B cell (primary cell): ENCODE measurements at regions not wholly inside any gene's neighbourhood (a gene's known extent, or its start where the extent isn't known, plus 50 kb on each side); places are given as distances from the start of the nearest gene placed in this dataset.

Experiments used
- ATAC-seq: fragments of 200-7000 bp; cut with Tn5 transposase; one replicate; pipeline ENCODE4 v1.10.0; 2021; ENCODE audit warnings: low read depth, mild to moderate bottlenecking, moderate number of reproducible peaks, moderate library complexity
- CTCF ChIA-PET: fragments of 350-600 bp; sonication (Branson Sonifier 250); formaldehyde crosslinking; loops from one replicate; lab custom pipeline; 2021; ENCODE audit warnings: antibody characterized with exemption, inconsistent platforms; lab: Charles Lee
- POLR2A ChIA-PET: fragments of 350-600 bp; sonication (Branson Sonifier 250); formaldehyde crosslinking; loops from one replicate; lab custom pipeline; 2021; ENCODE audit warnings: antibody characterized with exemption; lab: Charles Lee
- DNase-seq: peaks from one replicate; pipeline ENCODE4 v3.0.0; 2013
- H2AFZ ChIP-seq: 2 replicates; pipeline ENCODE4 v1.6.1; 2012; ENCODE audit warnings: mild to moderate bottlenecking, low read depth, low read length; ENCODE audit not compliant: insufficient read depth, poor library complexity, severe bottlenecking
- H3K27ac ChIP-seq, 2 donors: 1 replicate in 1 of 2; 2 replicates in 1 of 2; pipeline ENCODE4 v1.5.1; 2012 to 2013; ENCODE audit warnings: low read length in 2 of 2, mild to moderate bottlenecking in 2 of 2, moderate library complexity in 1 of 2
- H3K27me3 ChIP-seq, 4 experiments: fragments of 200-600 bp in 1 of 4; sonication (generic) in 1 of 4; replicated peaks in 1 of 4; 1 replicate in 2 of 4; 2 replicates in 2 of 4; pipeline versions ENCODE4 v1.6.1 to v1.7.0; 2013 to 2016; ENCODE audit warnings: low read length in 3 of 4, mild to moderate bottlenecking in 2 of 4, mixed read lengths in 1 of 4, moderate library complexity in 1 of 4; ENCODE audit not compliant: insufficient read depth in 4 of 4, control insufficient read depth in 3 of 4; ENCODE audit errors: control extremely low read depth in 1 of 4
- H3K36me3 ChIP-seq, 2 experiments: replicated peaks in 1 of 2; 1 replicate in 1 of 2; 2 replicates in 1 of 2; pipeline versions ENCODE4 v1.6.1 to v1.7.1; 2013; ENCODE audit warnings: low read length in 1 of 2; ENCODE audit not compliant: insufficient read depth in 2 of 2, control insufficient read depth in 1 of 2; ENCODE audit errors: control extremely low read depth in 1 of 2, extremely low read depth in 1 of 2
- H3K4me1 ChIP-seq, 2 donors: fragments of 200-600 bp in 1 of 2; sonication (generic) in 1 of 2; 1 replicate in 1 of 2; 2 replicates in 1 of 2; pipeline versions ENCODE4 v1.5.1 to v1.6.1; 2013 to 2017; ENCODE audit warnings: low read length in 2 of 2; ENCODE audit not compliant: control insufficient read depth in 2 of 2, insufficient read depth in 2 of 2
- H3K4me2 ChIP-seq: replicated peaks from 2 replicates; pipeline ENCODE3; 2012; ENCODE audit warnings: mild to moderate bottlenecking, low read depth, low read length; ENCODE audit not compliant: poor library complexity, severe bottlenecking
- H3K4me3 ChIP-seq, 5 experiments: fragments of 200-600 bp in 1 of 5; sonication (generic) in 1 of 5; 1 replicate in 3 of 5; 2 replicates in 2 of 5; pipeline versions ENCODE4 v1.5.1 to v1.7.0; 2011 to 2016; ENCODE audit warnings: low read length in 4 of 5, mild to moderate bottlenecking in 4 of 5, low read depth in 2 of 5, control low read depth in 1 of 5, moderate library complexity in 1 of 5; ENCODE audit not compliant: insufficient read depth in 1 of 5; ENCODE audit errors: control extremely low read depth in 1 of 5, extremely low read depth in 1 of 5
- H3K79me2 ChIP-seq: fragments of 200-600 bp; sonication (generic); one replicate; pipeline ENCODE4 v1.6.0; 2016; ENCODE audit warnings: low read length; ENCODE audit not compliant: control insufficient read depth, insufficient read depth
- H3K9ac ChIP-seq: fragments of 200-600 bp; sonication (generic); 2 replicates; pipeline ENCODE4 v1.6.1; 2017; ENCODE audit warnings: mild to moderate bottlenecking, low read length, moderate library complexity
- H3K9me3 ChIP-seq, 3 donors: one replicate each; pipeline versions ENCODE4 v1.6.1 to v1.7.1; 2013; ENCODE audit warnings: low read length in 2 of 3; ENCODE audit not compliant: control insufficient read depth in 2 of 3, insufficient read depth in 1 of 3; ENCODE audit errors: control extremely low read depth in 1 of 3
- H4K20me1 ChIP-seq: 2 replicates; pipeline ENCODE4 v1.6.0; 2012; ENCODE audit warnings: mild to moderate bottlenecking, low read length; ENCODE audit not compliant: insufficient read depth, control insufficient read depth, poor library complexity, severe bottlenecking
- H3K27ac Mint-ChIP-seq: one replicate; pipeline ENCODE4 v1.8.0; 2021; ENCODE audit warnings: mixed read lengths
- H3K27me3 Mint-ChIP-seq: one replicate; pipeline ENCODE4 v1.8.0; 2021; ENCODE audit warnings: mixed read lengths
- H3K4me1 Mint-ChIP-seq: one replicate; pipeline ENCODE4 v1.8.0; 2021; ENCODE audit warnings: mixed read lengths
- H3K4me3 Mint-ChIP-seq: one replicate; pipeline ENCODE4 v1.8.0; 2021; ENCODE audit warnings: mixed read lengths
- H3K9me3 Mint-ChIP-seq: one replicate; pipeline ENCODE4 v1.8.0; 2022; ENCODE audit warnings: mixed read lengths; ENCODE audit not compliant: insufficient read depth
- CTCF ChIP-seq: fragments of 200-600 bp; IDR thresholded peaks from one replicate; pipeline ENCODE4 v1.8.0; 2022; ENCODE audit warnings: antibody characterized with exemption, mild to moderate bottlenecking
- EZH2 ChIP-seq: IDR thresholded peaks from 2 replicates; pipeline ENCODE4 v1.6.1; 2012; ENCODE audit warnings: borderline replicate concordance, low read depth, mild to moderate bottlenecking, moderate library complexity, low read length; ENCODE audit not compliant: insufficient read depth, poor library complexity, severe bottlenecking
- WGBS: methylation state at CpG from one replicate; pipeline ENCODE4 v1.1.5; 2013; ENCODE audit warnings: missing lambda C conversion rate; ENCODE audit not compliant: insufficient coverage; 5-methylcytosine and 5-hydroxymethylcytosine counted together
- intact Hi-C: fragments of 100-400 bp; cut with micrococcal nuclease; formaldehyde crosslinking; loops from one replicate; pipeline ENCODE4 v1.10.0; 2022

DNA sequence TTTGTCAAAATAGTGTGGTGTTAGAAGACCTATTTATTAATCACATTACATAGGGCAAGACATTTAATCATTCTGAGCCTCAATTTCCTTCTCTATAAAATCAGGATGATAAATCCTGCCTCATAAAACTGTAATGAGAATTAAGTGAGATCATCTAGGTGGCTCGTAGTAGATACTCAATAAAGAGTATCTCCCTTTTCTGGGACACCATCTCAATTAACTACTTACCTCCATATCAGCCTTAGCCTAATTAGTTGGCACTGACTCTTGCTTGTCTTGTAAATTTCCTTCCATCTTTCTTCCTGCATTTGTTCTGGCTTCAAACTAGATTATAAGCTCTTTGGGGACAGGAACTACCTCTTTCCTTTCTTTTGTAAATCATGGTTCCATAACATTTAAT is 102.6 kb upstream of the TNR start:
- no peaks in the 10 kb centered on the region for H3K9me3 ChIP-seq
- H3K27me3 ChIP-seq = peaks cover 0 to 3% (median 0%) of the 10 kb centered on the region in 4 experiments
- no peak overlapping the region for H3K4me3 ChIP-seq
- no peaks in the 10 kb centered on the region for H3K4me1 Mint-ChIP-seq
- no peak overlapping the region for H3K4me3 Mint-ChIP-seq
- no peak overlapping the region for H3K27ac Mint-ChIP-seq
- ChIA-PET CTCF (no interaction called here), POLR2A (no interaction called here)
- H3K9ac ChIP-seq = no peak overlapping the region
- no peak overlapping the region for H3K27ac ChIP-seq
- DNase-seq (no peak), ATAC-seq (no peak)
- no peaks in the 10 kb centered on the region for H3K9me3 Mint-ChIP-seq
- intact Hi-C loops = no loop called here
- H3K36me3 ChIP-seq = no peaks in the 10 kb centered on the region
- H3K27me3 Mint-ChIP-seq = peaks cover 40% of the 10 kb centered on the region
- H3K79me2 ChIP-seq = no peaks in the 10 kb centered on the region
- TF ChIP-seq EZH2 (no peak), CTCF (no peak)
- H4K20me1 ChIP-seq = no peaks in the 10 kb centered on the region
- H3K4me2 ChIP-seq = no peak overlapping the region
- H2AFZ ChIP-seq = no peak overlapping the region
- no CpG with 5 or more reads among the region's 1 CpG for WGBS
- H3K4me1 ChIP-seq = no peaks in the 10 kb centered on the region

DNA sequence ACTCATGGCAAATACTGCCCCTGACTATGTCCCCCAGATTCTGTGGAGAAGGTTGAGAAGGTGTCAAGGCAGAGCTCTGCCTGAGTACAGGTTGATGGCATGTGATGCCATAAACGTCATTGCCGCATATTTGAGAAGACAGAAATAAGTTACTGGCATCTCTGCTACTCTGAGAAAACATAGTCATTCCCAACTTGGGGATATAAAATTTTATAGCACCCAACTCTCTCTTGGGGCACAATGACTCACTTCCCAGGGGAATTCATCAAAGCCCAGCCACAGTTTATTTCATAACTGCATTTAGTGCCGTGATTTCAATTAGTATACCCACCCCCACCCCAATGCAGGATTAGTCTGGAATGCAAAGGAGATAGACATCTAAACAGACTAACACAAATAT is 101.9 kb upstream of the TNR start:
- no peaks in the 10 kb centered on the region for H4K20me1 ChIP-seq
- no peaks in the 10 kb centered on the region for H3K4me1 Mint-ChIP-seq
- no peak overlapping the region for H3K9ac ChIP-seq
- intact Hi-C loops = no loop called here
- no peaks in the 10 kb centered on the region for H3K4me1 ChIP-seq
- no peaks in the 10 kb centered on the region for H3K9me3 ChIP-seq
- H3K27me3 Mint-ChIP-seq = peaks cover 40% of the 10 kb centered on the region
- WGBS = no CpG with 5 or more reads among the region's 3 CpGs
- H3K9me3 Mint-ChIP-seq = no peaks in the 10 kb centered on the region
- H3K4me3 Mint-ChIP-seq = no peak overlapping the region
- H3K4me2 ChIP-seq = no peak overlapping the region
- H2AFZ ChIP-seq = no peak overlapping the region
- DNase-seq = no peak
- no peak overlapping the region for H3K27ac Mint-ChIP-seq
- ATAC-seq = no peak
- CTCF ChIA-PET = no interaction called here
- POLR2A ChIA-PET = no interaction called here
- peaks cover 0 to 6% (median 0%) of the 10 kb centered on the region in 4 experiments for H3K27me3 ChIP-seq
- no peak for TF ChIP-seq CTCF
- TF ChIP-seq EZH2 = no peak
- no peaks in the 10 kb centered on the region for H3K36me3 ChIP-seq
- H3K79me2 ChIP-seq = no peaks in the 10 kb centered on the region
- H3K27ac ChIP-seq = no peak overlapping the region
- H3K4me3 ChIP-seq = no peak overlapping the region
